ENCODE measurements at regions not wholly inside any gene's neighbourhood (a gene's known extent, or its start where the extent isn't known, plus 50 kb on each side); places are given as distances from the start of the nearest gene placed in this dataset.

- TF ChIP-seq, protein P1, sequence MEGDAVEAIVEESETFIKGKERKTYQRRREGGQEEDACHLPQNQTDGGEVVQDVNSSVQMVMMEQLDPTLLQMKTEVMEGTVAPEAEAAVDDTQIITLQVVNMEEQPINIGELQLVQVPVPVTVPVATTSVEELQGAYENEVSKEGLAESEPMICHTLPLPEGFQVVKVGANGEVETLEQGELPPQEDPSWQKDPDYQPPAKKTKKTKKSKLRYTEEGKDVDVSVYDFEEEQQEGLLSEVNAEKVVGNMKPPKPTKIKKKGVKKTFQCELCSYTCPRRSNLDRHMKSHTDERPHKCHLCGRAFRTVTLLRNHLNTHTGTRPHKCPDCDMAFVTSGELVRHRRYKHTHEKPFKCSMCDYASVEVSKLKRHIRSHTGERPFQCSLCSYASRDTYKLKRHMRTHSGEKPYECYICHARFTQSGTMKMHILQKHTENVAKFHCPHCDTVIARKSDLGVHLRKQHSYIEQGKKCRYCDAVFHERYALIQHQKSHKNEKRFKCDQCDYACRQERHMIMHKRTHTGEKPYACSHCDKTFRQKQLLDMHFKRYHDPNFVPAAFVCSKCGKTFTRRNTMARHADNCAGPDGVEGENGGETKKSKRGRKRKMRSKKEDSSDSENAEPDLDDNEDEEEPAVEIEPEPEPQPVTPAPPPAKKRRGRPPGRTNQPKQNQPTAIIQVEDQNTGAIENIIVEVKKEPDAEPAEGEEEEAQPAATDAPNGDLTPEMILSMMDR (IDR thresholded peaks at IDR 0.05), result no peak
- TF ChIP-seq POLR2A (IDR thresholded peaks at IDR 0.05), result no peak
These were observed 162.8 kb upstream of the ZMIZ1 start for GRCh38 chr10:78905957-78906308.

Data from testis (tissue), 2 donors.